Panc1 (cell line): ENCODE measurements at regions not wholly inside any gene's neighbourhood (a gene's known extent, or its start where the extent isn't known, plus 50 kb on each side); places are given as distances from the start of the nearest gene placed in this dataset.

ENCODE experiments used
- TCF7L2 ChIP-seq: IDR thresholded peaks from 2 replicates; pipeline ENCODE4 v1.6.1; 2011; ENCODE audit warnings: mild to moderate bottlenecking, low read depth, low read length, inconsistent platforms
- TF ChIP-seq, protein P1 (sequence below): fragments of 450-650 bp; IDR thresholded peaks from 2 replicates; pipeline ENCODE4 v1.5.1; 2017; ENCODE audit warnings: mild to moderate bottlenecking

DNA sequence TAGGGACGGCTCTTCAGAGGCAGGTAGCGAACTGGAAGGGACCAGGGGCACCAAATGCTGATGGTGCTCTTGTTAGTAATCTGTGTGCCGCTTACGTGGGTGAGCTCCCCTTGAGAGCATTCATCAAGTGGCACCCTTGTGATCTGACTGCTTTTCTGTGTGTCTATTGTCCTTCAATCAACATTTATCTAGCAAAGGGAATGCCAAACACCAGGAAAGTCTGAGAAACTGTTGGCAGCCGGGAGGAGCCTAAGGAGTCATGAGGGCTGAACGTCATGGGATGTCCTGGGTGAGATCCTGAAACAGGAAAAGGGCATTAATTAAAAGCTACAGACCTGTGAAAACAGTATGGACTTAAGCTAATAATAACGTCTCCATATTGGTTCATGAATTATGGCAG lies 733.1 kb downstream of the TYW1 start:
- TF ChIP-seq, protein P1, sequence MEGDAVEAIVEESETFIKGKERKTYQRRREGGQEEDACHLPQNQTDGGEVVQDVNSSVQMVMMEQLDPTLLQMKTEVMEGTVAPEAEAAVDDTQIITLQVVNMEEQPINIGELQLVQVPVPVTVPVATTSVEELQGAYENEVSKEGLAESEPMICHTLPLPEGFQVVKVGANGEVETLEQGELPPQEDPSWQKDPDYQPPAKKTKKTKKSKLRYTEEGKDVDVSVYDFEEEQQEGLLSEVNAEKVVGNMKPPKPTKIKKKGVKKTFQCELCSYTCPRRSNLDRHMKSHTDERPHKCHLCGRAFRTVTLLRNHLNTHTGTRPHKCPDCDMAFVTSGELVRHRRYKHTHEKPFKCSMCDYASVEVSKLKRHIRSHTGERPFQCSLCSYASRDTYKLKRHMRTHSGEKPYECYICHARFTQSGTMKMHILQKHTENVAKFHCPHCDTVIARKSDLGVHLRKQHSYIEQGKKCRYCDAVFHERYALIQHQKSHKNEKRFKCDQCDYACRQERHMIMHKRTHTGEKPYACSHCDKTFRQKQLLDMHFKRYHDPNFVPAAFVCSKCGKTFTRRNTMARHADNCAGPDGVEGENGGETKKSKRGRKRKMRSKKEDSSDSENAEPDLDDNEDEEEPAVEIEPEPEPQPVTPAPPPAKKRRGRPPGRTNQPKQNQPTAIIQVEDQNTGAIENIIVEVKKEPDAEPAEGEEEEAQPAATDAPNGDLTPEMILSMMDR: no peak
- TF ChIP-seq TCF7L2: no peak
